ENCODE measurements at regions not wholly inside any gene's neighbourhood (a gene's known extent, or its start where the extent isn't known, plus 50 kb on each side); places are given as distances from the start of the nearest gene placed in this dataset.

DNA sequence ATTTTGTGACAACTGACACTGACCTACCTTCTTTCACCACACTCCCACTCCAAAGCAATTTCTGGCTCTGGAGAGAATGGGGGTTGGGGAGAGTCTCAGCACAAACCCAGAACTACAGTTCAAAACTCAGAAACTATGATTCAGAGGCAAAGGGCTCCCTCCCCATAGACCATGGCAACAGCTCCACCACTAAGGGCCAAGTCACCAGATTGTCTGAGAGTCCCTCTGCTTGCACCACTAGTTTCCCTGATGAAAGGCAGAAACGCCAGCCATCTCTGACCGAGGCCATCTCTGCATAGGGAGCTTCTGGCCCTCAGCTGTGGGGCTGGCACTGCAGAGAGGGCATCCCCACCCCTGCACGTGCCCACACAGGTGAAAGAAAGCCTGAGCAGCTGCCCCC is 112.4 kb upstream of the VSTM2B start:
- no peak for TF ChIP-seq POLR2A (IDR thresholded peaks at IDR 0.05)
- TF ChIP-seq, protein P1, sequence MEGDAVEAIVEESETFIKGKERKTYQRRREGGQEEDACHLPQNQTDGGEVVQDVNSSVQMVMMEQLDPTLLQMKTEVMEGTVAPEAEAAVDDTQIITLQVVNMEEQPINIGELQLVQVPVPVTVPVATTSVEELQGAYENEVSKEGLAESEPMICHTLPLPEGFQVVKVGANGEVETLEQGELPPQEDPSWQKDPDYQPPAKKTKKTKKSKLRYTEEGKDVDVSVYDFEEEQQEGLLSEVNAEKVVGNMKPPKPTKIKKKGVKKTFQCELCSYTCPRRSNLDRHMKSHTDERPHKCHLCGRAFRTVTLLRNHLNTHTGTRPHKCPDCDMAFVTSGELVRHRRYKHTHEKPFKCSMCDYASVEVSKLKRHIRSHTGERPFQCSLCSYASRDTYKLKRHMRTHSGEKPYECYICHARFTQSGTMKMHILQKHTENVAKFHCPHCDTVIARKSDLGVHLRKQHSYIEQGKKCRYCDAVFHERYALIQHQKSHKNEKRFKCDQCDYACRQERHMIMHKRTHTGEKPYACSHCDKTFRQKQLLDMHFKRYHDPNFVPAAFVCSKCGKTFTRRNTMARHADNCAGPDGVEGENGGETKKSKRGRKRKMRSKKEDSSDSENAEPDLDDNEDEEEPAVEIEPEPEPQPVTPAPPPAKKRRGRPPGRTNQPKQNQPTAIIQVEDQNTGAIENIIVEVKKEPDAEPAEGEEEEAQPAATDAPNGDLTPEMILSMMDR (IDR thresholded peaks at IDR 0.05), result no peak

Data from Peyer's patch (tissue), 4 donors.